SK-N-MC (cell line): ENCODE measurements at regions not wholly inside any gene's neighbourhood (a gene's known extent, or its start where the extent isn't known, plus 50 kb on each side); places are given as distances from the start of the nearest gene placed in this dataset.

Source experiments
- DNase-seq: peaks from one replicate; pipeline ENCODE4 v3.0.0-alpha.2; 2011; ENCODE audit warnings: low read depth, low spot score
- H3K27ac ChIP-seq: fragments of 200-600 bp; sonication (generic); 2 replicates; pipeline ENCODE4 v1.5.1; 2016; ENCODE audit warnings: mixed run types
- H3K36me3 ChIP-seq: fragments of 200-600 bp; sonication (generic); 2 replicates; pipeline ENCODE4 v1.6.1; 2017; ENCODE audit warnings: antibody characterized with exemption, low read length, mixed read lengths; ENCODE audit not compliant: insufficient read depth
- H3K4me3 ChIP-seq: fragments of 200-600 bp; sonication (generic); 2 replicates; pipeline ENCODE4 v1.5.1; 2016
- H3K9ac ChIP-seq: fragments of 200-600 bp; sonication (generic); 2 replicates; pipeline ENCODE4 v1.8.0; 2017; ENCODE audit warnings: mixed run types, mixed read lengths; ENCODE audit not compliant: insufficient read length
- H3K9me3 ChIP-seq: fragments of 200-600 bp; sonication (generic); 2 replicates; pipeline ENCODE4 v1.6.1; 2017; ENCODE audit warnings: low read depth, mild to moderate bottlenecking, antibody characterized with exemption, low read length, moderate library complexity, mixed read lengths
- EZH2 ChIP-seq: fragments of 200-600 bp; sonication (generic); IDR thresholded peaks from one replicate; pipeline ENCODE4 v1.6.1; 2017; ENCODE audit warnings: antibody characterized with exemption
- FOXP2 ChIP-seq: optimal IDR thresholded peaks from 2 replicates; pipeline ENCODE3; 2011; ENCODE audit warnings: mild to moderate bottlenecking, moderate library complexity; ENCODE audit not compliant: insufficient read depth; ENCODE audit errors: extremely low read length, control extremely low read depth
- POLR2AphosphoS5 ChIP-seq: IDR thresholded peaks from 2 replicates; pipeline ENCODE4 v1.6.1; 2012; ENCODE audit warnings: mild to moderate bottlenecking, low read depth, low read length, borderline replicate concordance

GRCh38 chr6:126773112-126773805 is 345.2 kb upstream of the RSPO3 start:
- Histone ChIP-seq H3K36me3 (no peaks in the 10 kb centered on the region), H3K27ac (no peak overlapping the region), H3K9me3 (no peaks in the 10 kb centered on the region), H3K4me3 (no peak overlapping the region), H3K9ac (no peak overlapping the region)
- no peak for DNase-seq
- TF ChIP-seq FOXP2 (no peak), EZH2 (no peak), POLR2AphosphoS5 (no peak)

- H3K9ac ChIP-seq: no peak overlapping the region
- H3K9me3 ChIP-seq: no peaks in the 10 kb centered on the region
- no peak for DNase-seq
- TF ChIP-seq EZH2 (no peak), FOXP2 (no peak), POLR2AphosphoS5 (no peak)
- no peak overlapping the region for H3K27ac ChIP-seq
- H3K4me3 ChIP-seq: no peak overlapping the region
- no peaks in the 10 kb centered on the region for H3K36me3 ChIP-seq
These were observed 339.1 kb upstream of the RSPO3 start for GRCh38 chr6:126779331-126779730.

GRCh38 chr6:126781582-126781981 is 336.9 kb upstream of the RSPO3 start:
- no peaks in the 10 kb centered on the region for H3K9me3 ChIP-seq
- TF ChIP-seq FOXP2: no peak
- no peak for TF ChIP-seq EZH2
- TF ChIP-seq POLR2AphosphoS5: no peak
- H3K9ac ChIP-seq: no peak overlapping the region
- no peaks in the 10 kb centered on the region for H3K36me3 ChIP-seq
- H3K4me3 ChIP-seq: no peak overlapping the region
- no peak for DNase-seq
- H3K27ac ChIP-seq: no peak overlapping the region

- no peak overlapping the region for H3K4me3 ChIP-seq
- H3K9ac ChIP-seq: no peak overlapping the region
- TF ChIP-seq POLR2AphosphoS5: no peak
- TF ChIP-seq EZH2: no peak
- no peak for TF ChIP-seq FOXP2
- no peak for DNase-seq
- no peaks in the 10 kb centered on the region for H3K36me3 ChIP-seq
- H3K9me3 ChIP-seq: no peaks in the 10 kb centered on the region
- H3K27ac ChIP-seq: no peak overlapping the region
These were observed 334.2 kb upstream of the RSPO3 start for GRCh38 chr6:126784161-126784790.

GRCh38 chr6:126786262-126786661 is 332.2 kb upstream of the RSPO3 start:
- no peak overlapping the region for H3K4me3 ChIP-seq
- no peak overlapping the region for H3K27ac ChIP-seq
- no peak overlapping the region for H3K9ac ChIP-seq
- no peaks in the 10 kb centered on the region for H3K9me3 ChIP-seq
- H3K36me3 ChIP-seq: no peaks in the 10 kb centered on the region
- DNase-seq: no peak
- TF ChIP-seq EZH2 (no peak), FOXP2 (no peak), POLR2AphosphoS5 (no peak)

- no peak for DNase-seq
- H3K27ac ChIP-seq: no peak overlapping the region
- no peaks in the 10 kb centered on the region for H3K36me3 ChIP-seq
- H3K9ac ChIP-seq: no peak overlapping the region
- no peaks in the 10 kb centered on the region for H3K9me3 ChIP-seq
- no peak overlapping the region for H3K4me3 ChIP-seq
- TF ChIP-seq FOXP2 (no peak), POLR2AphosphoS5 (no peak), EZH2 (no peak)
These were observed 330.8 kb upstream of the RSPO3 start for GRCh38 chr6:126787635-126788034.

GRCh38 chr6:126788861-126789365 is 329.6 kb upstream of the RSPO3 start:
- no peak overlapping the region for H3K9ac ChIP-seq
- peak; percentile 72 for DNase-seq
- H3K36me3 ChIP-seq: no peaks in the 10 kb centered on the region
- TF ChIP-seq FOXP2 (no peak), POLR2AphosphoS5 (peak; percentile 54; the same call in 1 of the 2 replicates)
- H3K4me3 ChIP-seq: peak overlapping the region; percentile 5
- H3K27ac ChIP-seq: peak overlapping the region; percentile 6; the same call in 1 of the 2 replicates
- H3K9me3 ChIP-seq: no peaks in the 10 kb centered on the region

- H3K36me3 ChIP-seq: no peaks in the 10 kb centered on the region
- no peak overlapping the region for H3K9ac ChIP-seq
- no peak overlapping the region for H3K27ac ChIP-seq
- no peaks in the 10 kb centered on the region for H3K9me3 ChIP-seq
- DNase-seq: no peak
- no peak overlapping the region for H3K4me3 ChIP-seq
- TF ChIP-seq EZH2: no peak
- no peak for TF ChIP-seq POLR2AphosphoS5
- TF ChIP-seq FOXP2: no peak
These were observed 326.0 kb upstream of the RSPO3 start for GRCh38 chr6:126792340-126793085.
